IMR-90 (cell line): ENCODE measurements at regions not wholly inside any gene's neighbourhood (a gene's known extent, or its start where the extent isn't known, plus 50 kb on each side); places are given as distances from the start of the nearest gene placed in this dataset.

Experiments used
- ATAC-seq: fragments of 200-7000 bp; cut with Tn5 transposase; 2 replicates; pipeline ENCODE4 v1.9.1; 2020; ENCODE audit warnings: low read depth, mild to moderate bottlenecking, moderate library complexity
- BruUV-seq: library from RNA; stranded (reverse); fragments of 400-500 nt; replicated peaks from 2 replicates; lab custom pipeline; 2021; lab: Mats Ljungman, UMichigan
- CTCF ChIA-PET: fragments of 300-600 bp; formaldehyde crosslinking; extraction: SDS; loops from one replicate; lab custom pipeline; 2021; ENCODE audit warnings: antibody characterized with exemption; lab: Yijun Ruan, JAX
- POLR2A ChIA-PET: fragments of 300-600 bp; sonication (Branson Sonifier 250); formaldehyde crosslinking; loops from one replicate; lab custom pipeline; 2022; ENCODE audit warnings: antibody characterized with exemption; ENCODE audit not compliant: unreplicated experiment; lab: Charles Lee
- DNase-seq: peaks from one replicate; pipeline ENCODE4 v3.0.0; 2013
- H2AFZ ChIP-seq: replicated peaks from 2 replicates; pipeline ENCODE3; 2013; ENCODE audit warnings: low read length, mild to moderate bottlenecking; ENCODE audit not compliant: poor library complexity
- H2AK5ac ChIP-seq: 2 replicates; pipeline ENCODE4 v1.6.1; 2013; ENCODE audit warnings: low read depth, low read length, inconsistent platforms
- H2AK9ac ChIP-seq: replicated peaks from 2 replicates; pipeline ENCODE3; 2013; ENCODE audit warnings: mild to moderate bottlenecking, low read depth, low read length, moderate library complexity; ENCODE audit not compliant: poor library complexity
- H2BK120ac ChIP-seq: 2 replicates; pipeline ENCODE4 v1.6.1; 2013; ENCODE audit warnings: low read depth, low read length, inconsistent platforms
- H2BK15ac ChIP-seq: 3 replicates; pipeline ENCODE4 v1.6.1; 2013; ENCODE audit warnings: low read depth, low read length, inconsistent platforms
- H2BK20ac ChIP-seq: 2 replicates; pipeline ENCODE4 v1.6.1; 2013; ENCODE audit warnings: low read depth, mild to moderate bottlenecking, inconsistent platforms, low read length, moderate library complexity
- H2BK5ac ChIP-seq: 2 replicates; pipeline ENCODE4 v1.6.1; 2013; ENCODE audit warnings: mild to moderate bottlenecking, low read depth, low read length, inconsistent platforms; ENCODE audit not compliant: poor library complexity, severe bottlenecking
- H3K14ac ChIP-seq: replicated peaks from 2 replicates; pipeline ENCODE4 v1.6.1; 2013; ENCODE audit warnings: low read depth, low read length, inconsistent platforms
- H3K18ac ChIP-seq: 2 replicates; pipeline ENCODE4 v1.6.1; 2013; ENCODE audit warnings: low read depth, low read length, control low read depth
- H3K23ac ChIP-seq: 2 replicates; pipeline ENCODE4 v1.6.1; 2013; ENCODE audit warnings: low read depth, low read length, inconsistent platforms
- H3K27ac ChIP-seq: 2 replicates; pipeline ENCODE4 v1.5.1; 2013; ENCODE audit warnings: mild to moderate bottlenecking, control low read depth, low read length; ENCODE audit not compliant: insufficient read depth
- H3K27me3 ChIP-seq: 2 replicates; pipeline ENCODE4 v1.6.1; 2013; ENCODE audit warnings: low read length; ENCODE audit not compliant: control insufficient read depth, insufficient read depth
- H3K36me3 ChIP-seq: 2 replicates; pipeline ENCODE4 v1.6.1; 2013; ENCODE audit warnings: low read length, mixed read lengths; ENCODE audit not compliant: control insufficient read depth, insufficient read depth
- H3K4ac ChIP-seq: 2 replicates; pipeline ENCODE4 v1.6.1; 2013; ENCODE audit warnings: low read depth, low read length, inconsistent platforms
- H3K4me1 ChIP-seq: 2 replicates; pipeline ENCODE4 v1.6.1; 2013; ENCODE audit warnings: low read length, mixed read lengths; ENCODE audit not compliant: control insufficient read depth, insufficient read depth
- H3K4me2 ChIP-seq: 2 replicates; pipeline ENCODE4 v1.6.1; 2013; ENCODE audit warnings: low read depth, mild to moderate bottlenecking, control low read depth, low read length, moderate library complexity
- H3K4me3 ChIP-seq: 2 replicates; pipeline ENCODE4 v1.5.1; 2013; ENCODE audit warnings: low read depth, mild to moderate bottlenecking, control low read depth, low read length, moderate library complexity; ENCODE audit not compliant: insufficient read depth
- H3K56ac ChIP-seq: 2 replicates; pipeline ENCODE4 v1.6.1; 2013; ENCODE audit warnings: low read length, inconsistent platforms; ENCODE audit not compliant: insufficient read depth; ENCODE audit errors: extremely low read depth
- H3K79me1 ChIP-seq, 2 experiments: 2 replicates each; pipeline ENCODE4 v1.6.1; 2013; ENCODE audit warnings: low read length in 2 of 2, inconsistent platforms in 1 of 2, low read depth in 1 of 2
- H3K9ac ChIP-seq: 2 replicates; pipeline ENCODE4 v1.6.1; 2013; ENCODE audit warnings: low read depth, low read length, control low read depth
- H3K9me1 ChIP-seq: 2 replicates; pipeline ENCODE4 v1.6.1; 2013; ENCODE audit warnings: low read length, inconsistent platforms; ENCODE audit not compliant: insufficient read depth
- H3K9me3 ChIP-seq: 2 replicates; pipeline ENCODE4 v1.6.1; 2013; ENCODE audit warnings: low read length; ENCODE audit not compliant: control insufficient read depth, insufficient read depth
- H4K20me1 ChIP-seq: 2 replicates; pipeline ENCODE4 v1.6.1; 2013; ENCODE audit warnings: low read length, inconsistent platforms; ENCODE audit not compliant: insufficient read depth
- H4K5ac ChIP-seq: 2 replicates; pipeline ENCODE4 v1.6.1; 2013; ENCODE audit warnings: mild to moderate bottlenecking, low read depth, low read length, control low read depth
- H4K8ac ChIP-seq, 2 experiments: 2 replicates each; pipeline ENCODE4 v1.6.1; 2013; ENCODE audit warnings: low read depth in 2 of 2, low read length in 2 of 2, control low read depth in 1 of 2, inconsistent platforms in 1 of 2
- H4K91ac ChIP-seq: 2 replicates; pipeline ENCODE4 v1.6.1; 2013; ENCODE audit warnings: low read depth, low read length, inconsistent platforms; ENCODE audit not compliant: insufficient read depth
- CEBPB ChIP-seq: IDR thresholded peaks from 2 replicates; pipeline ENCODE4 v1.6.1; 2012; ENCODE audit warnings: low read depth, low read length, improper control_type of control experiment
- CHD1 ChIP-seq: IDR thresholded peaks from 2 replicates; pipeline ENCODE4 v1.6.1; 2012; ENCODE audit warnings: low read depth, low read length, improper control_type of control experiment
- CTCF ChIP-seq: conservative IDR thresholded peaks from 2 replicates; pipeline ENCODE4 v1.5.1; 2012; ENCODE audit warnings: mild to moderate bottlenecking, low read depth, low read length, improper control_type of control experiment
- ELK1 ChIP-seq: fragments of 150-350 bp; IDR thresholded peaks from 2 replicates; pipeline ENCODE4 v1.6.1; 2016; ENCODE audit warnings: low read depth, mild to moderate bottlenecking, low read length, moderate library complexity, borderline replicate concordance
- FOS ChIP-seq: fragments of 150-350 bp; IDR thresholded peaks from 2 replicates; pipeline ENCODE4 v1.6.1; 2016; ENCODE audit warnings: low read depth, low read length
- MAFK ChIP-seq: IDR thresholded peaks from 2 replicates; pipeline ENCODE4 v1.6.1; 2012; ENCODE audit warnings: low read depth, low read length, improper control_type of control experiment
- MXI1 ChIP-seq: IDR thresholded peaks from 2 replicates; pipeline ENCODE4 v1.6.1; 2012; ENCODE audit warnings: low read depth, mild to moderate bottlenecking, low read length, moderate library complexity, borderline replicate concordance
- POLR2A ChIP-seq: IDR thresholded peaks from 2 replicates; pipeline ENCODE4 v1.6.1; 2012; ENCODE audit warnings: mild to moderate bottlenecking, low read depth, low read length
- RAD21 ChIP-seq: IDR thresholded peaks from 2 replicates; pipeline ENCODE4 v1.6.1; 2012; ENCODE audit warnings: low read length, improper control_type of control experiment
- RCOR1 ChIP-seq: IDR thresholded peaks from 2 replicates; pipeline ENCODE4 v1.6.1; 2012; ENCODE audit warnings: mild to moderate bottlenecking, low read length, improper control_type of control experiment; ENCODE audit not compliant: insufficient replicate concordance
- SMC3 ChIP-seq: fragments of 150-350 bp; IDR thresholded peaks from 2 replicates; pipeline ENCODE4 v1.6.1; 2016; ENCODE audit warnings: low read depth, mild to moderate bottlenecking, antibody characterized with exemption, low read length, moderate library complexity
- USF2 ChIP-seq: fragments of 150-350 bp; IDR thresholded peaks from 2 replicates; pipeline ENCODE4 v1.6.1; 2017; ENCODE audit warnings: mild to moderate bottlenecking, antibody characterized with exemption, low read length, low read depth
- WGBS, 2 experiments: methylation state at CpG; one replicate each; pipeline versions ENCODE4 v1.1.5 to v1.1.7; 2013; ENCODE audit warnings: missing lambda C conversion rate in 2 of 2; ENCODE audit not compliant: insufficient read length in 1 of 2; ENCODE audit errors: extremely low coverage in 2 of 2; 5-methylcytosine and 5-hydroxymethylcytosine counted together
- dilution Hi-C: fragments of 300-500 bp; cut with HindIII; formaldehyde crosslinking; loops from one replicate; pipeline ENCODE4 v1.14.3; 2018; ENCODE audit warnings: low sequenced_read_pairs; ENCODE audit not compliant: unreplicated experiment
- in situ Hi-C: fragments of 300-500 bp; cut with MboI; formaldehyde crosslinking; loops from 3 replicates; pipeline ENCODE4 v1.14.3; 2019; ENCODE audit warnings: low sequenced_read_pairs, inconsistent platforms, mixed read lengths
- intact Hi-C: fragments of 100-400 bp; cut with micrococcal nuclease; formaldehyde crosslinking; loops from 2 replicates; pipeline ENCODE4 v1.10.0; 2022

- DNase-seq (no peak), ATAC-seq (no peak)
- H2BK120ac ChIP-seq = no peak overlapping the region
- WGBS, 2 experiments = 0% methylated on average over 1 of the region's 1 CpG; no CpG with 5 or more reads in 1 of the 2 experiments
- TF ChIP-seq RCOR1 (no peak), MXI1 (no peak), ELK1 (no peak), MAFK (no peak), SMC3 (no peak), CHD1 (no peak), POLR2A (no peak), RAD21 (no peak), FOS (no peak), CEBPB (no peak), USF2 (no peak), CTCF (no peak)
- no peak overlapping the region for H2AK9ac ChIP-seq
- no peaks in the 10 kb centered on the region for H3K4me1 ChIP-seq
- no peak overlapping the region for H4K5ac ChIP-seq
- H3K4ac ChIP-seq = no peak overlapping the region
- dilution Hi-C loops (no loop called here), intact Hi-C loops (no loop called here), in situ Hi-C loops (no loop called here)
- no peak overlapping the region for H3K4me3 ChIP-seq
- BruUV-seq = no TSS peak
- H3K27me3 ChIP-seq = no peaks in the 10 kb centered on the region
- no peaks in the 10 kb centered on the region for H3K36me3 ChIP-seq
- no peak overlapping the region for H4K91ac ChIP-seq
- no peak overlapping the region for H3K4me2 ChIP-seq
- ChIA-PET CTCF (no interaction called here), POLR2A (no interaction called here)
- no peak overlapping the region for H3K27ac ChIP-seq
- H2AK5ac ChIP-seq = no peak overlapping the region
- no peaks in the 10 kb centered on the region for H4K20me1 ChIP-seq
- H3K79me1 ChIP-seq = no peaks in the 10 kb centered on the region
- H2BK15ac ChIP-seq = no peak overlapping the region
- H2BK5ac ChIP-seq = no peak overlapping the region
- no peak overlapping the region for H2BK20ac ChIP-seq
- no peak overlapping the region for H3K9ac ChIP-seq
- no peak overlapping the region for H3K23ac ChIP-seq
- H3K18ac ChIP-seq = no peak overlapping the region
- H3K56ac ChIP-seq = no peak overlapping the region
- H4K8ac ChIP-seq = no peak overlapping the region
- H3K14ac ChIP-seq = no peak overlapping the region
- no peaks in the 10 kb centered on the region for H3K9me1 ChIP-seq
- peaks cover 3% of the 10 kb centered on the region; the same call in 1 of the 2 replicates for H3K9me3 ChIP-seq
- no peak overlapping the region for H2AFZ ChIP-seq
These were observed 1081.4 kb upstream of the LRFN5 start for GRCh38 chr14:40525314-40525713.
